NCI-H146 treated with DMSO at 0.1 percent for 48 hours (cell line): ENCODE measurements at regions not wholly inside any gene's neighbourhood (a gene's known extent, or its start where the extent isn't known, plus 50 kb on each side); places are given as distances from the start of the nearest gene placed in this dataset.

Source experiments
- DNase-seq: peaks from one replicate; lab custom pipeline; 2025; ENCODE audit not compliant: unreplicated experiment; lab: John Stamatoyannopoulos, UW

DNA sequence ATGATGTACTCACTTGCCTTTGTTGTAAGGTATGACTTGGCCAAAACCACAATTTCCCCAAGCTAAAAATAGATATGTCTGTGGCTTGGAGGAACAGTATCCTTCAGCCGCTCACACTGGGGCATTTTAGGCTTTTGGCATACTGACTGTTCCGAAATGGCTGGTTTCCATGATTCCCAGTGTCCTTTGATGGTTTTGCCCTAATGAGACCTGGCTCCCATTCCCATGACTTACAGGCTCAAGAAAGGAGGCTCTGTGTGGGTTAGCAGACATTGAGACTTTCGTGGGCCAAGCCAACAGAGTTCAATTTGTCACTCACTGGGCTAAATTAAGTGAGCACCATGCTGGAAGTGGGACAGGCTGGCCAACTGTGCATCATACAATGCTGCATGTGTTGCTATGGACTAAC is 150.6 kb downstream of the CEP135 start:
- DNase-seq: no peak

DNA sequence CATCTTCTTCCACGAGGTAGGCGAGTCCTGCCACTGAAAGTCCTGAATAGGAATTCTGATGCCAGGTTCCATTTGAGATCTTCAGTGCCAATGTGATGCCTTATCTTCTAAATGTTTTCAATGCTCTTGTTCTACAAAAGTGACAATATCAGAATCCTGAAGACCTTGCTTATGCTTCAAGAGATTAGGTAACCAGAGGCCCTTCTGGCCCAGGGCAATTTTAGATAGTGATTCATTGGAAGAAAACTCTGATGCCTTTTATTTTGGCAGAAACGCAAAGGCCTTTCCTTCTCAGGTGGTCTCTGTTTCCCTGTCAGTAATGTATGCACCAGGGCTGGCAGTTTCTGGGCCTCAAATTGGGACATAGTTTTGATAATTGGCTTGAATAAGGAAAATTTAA is 144.8 kb downstream of the CEP135 start:
- DNase-seq: no peak

DNA sequence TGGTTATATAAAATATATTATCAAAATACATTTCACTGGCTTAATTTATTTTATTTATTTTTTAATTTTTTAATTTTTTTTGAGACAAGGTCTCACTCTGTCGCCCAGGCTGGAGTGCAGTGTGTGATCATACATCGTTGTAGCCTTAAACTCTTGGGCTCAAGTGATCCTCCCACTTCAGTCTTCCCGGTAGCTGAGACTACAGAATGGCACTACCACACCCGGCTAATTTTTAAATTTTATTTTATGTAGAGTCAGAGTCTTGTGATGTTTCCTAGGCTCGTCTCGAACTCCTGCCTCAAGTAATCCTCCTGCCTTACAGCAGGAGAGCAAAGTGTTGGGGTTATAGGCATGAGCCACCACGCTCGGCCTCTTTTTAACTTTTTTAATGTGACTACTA is 143.8 kb downstream of the CEP135 start:
- no peak for DNase-seq

DNA sequence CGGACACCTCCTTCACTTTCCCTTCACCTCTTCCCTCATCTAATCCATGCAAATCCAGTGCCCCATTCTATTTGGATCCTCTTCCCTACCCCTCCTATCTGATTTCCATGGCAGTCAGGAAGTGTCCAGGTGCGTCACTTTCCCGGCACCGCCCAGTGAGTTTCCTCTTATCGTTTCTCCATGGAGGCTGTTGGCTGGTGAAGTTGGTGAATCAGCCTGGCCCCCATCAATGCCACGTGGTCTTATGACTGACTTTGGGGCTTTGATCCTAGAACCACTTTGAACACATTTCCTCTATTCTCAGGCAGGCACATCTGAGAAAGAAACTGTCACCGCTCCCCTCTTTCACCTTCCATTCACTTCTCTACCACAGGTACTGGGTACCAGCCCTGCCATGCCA is 137.8 kb downstream of the CEP135 start:
- DNase-seq: no peak

DNA sequence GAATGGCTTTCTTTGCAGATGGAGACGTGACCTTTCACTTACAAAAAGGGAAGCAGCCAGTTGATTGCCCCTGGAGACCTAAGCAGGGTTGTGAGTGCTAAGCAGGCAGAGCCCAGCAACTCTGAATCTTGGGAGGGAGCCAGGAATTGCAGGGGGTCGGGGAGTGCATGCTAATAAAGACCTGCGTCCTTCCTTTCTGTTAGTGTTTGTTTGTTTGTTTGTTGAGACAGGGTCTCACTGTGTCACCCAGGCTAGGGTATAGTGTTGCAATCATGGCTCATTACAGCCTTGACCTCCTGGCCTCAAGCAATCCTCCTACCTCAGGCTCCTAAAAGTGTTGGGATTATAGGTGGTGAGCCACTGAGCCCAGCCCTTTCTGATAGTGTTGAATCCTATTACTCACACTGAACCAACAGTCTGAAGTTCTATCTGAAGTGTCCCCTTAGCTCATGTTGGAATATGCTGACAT is 137.4 kb downstream of the CEP135 start:
- no peak for DNase-seq

DNA sequence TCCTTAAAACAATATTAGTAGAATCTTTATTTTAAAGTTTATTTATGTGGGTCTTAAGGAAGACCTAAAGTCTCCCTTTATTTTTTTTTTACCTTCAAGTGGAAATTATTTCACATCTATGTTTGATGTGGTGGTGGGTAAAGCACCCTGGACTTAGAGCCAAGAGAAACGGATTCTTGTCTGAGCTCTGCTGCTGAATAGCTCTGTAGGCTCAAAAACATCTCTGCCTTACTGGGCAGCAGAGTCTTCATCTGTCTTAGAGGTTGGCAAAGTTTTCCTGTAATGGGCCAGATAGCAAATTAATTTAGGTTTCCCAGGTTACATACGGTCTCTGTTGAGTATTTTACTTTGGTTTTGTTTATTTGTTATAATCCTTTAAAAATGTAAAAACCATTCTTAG is 136.5 kb downstream of the CEP135 start:
- DNase-seq: no peak

DNA sequence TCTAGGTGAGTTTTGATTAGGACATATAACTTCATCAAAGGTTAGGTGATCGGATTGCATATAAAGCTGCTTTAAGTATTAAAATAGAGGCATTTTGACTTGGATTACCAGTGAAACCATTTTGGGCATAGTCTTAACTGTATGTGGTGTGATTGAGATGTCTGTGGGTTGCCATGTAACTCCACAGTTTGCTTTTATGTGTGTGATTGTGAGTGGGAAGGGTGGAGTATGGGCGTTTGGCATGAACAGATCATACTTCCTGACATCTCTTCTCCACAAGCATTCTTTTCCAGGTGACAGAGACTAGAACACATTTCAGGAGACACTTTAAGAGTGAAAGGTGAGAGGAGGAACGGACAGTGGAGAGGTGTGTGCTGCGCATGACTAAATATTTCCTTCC is 136.1 kb downstream of the CEP135 start:
- no peak for DNase-seq
